ENCODE measurements at regions not wholly inside any gene's neighbourhood (a gene's known extent, or its start where the extent isn't known, plus 50 kb on each side); places are given as distances from the start of the nearest gene placed in this dataset.

- TF ChIP-seq POLR2A (IDR thresholded peaks at IDR 0.05; ENCODE audit: borderline replicate concordance, extremely low read depth, insufficient read depth, insufficient read length) (no peak), CTCF (IDR thresholded peaks at IDR 0.05 in 2 of 3, conservative IDR thresholded peaks at IDR 0.05 in 1 of 3; ENCODE audit: borderline replicate concordance in 1 of 3, insufficient read depth in 1 of 3, low read depth in 2 of 3, low read length in 2 of 3) (no peak), MAX (IDR thresholded peaks at IDR 0.05) (no peak), REST (IDR thresholded peaks at IDR 0.05; ENCODE audit: low read depth) (no peak), EZH2 (IDR thresholded peaks at IDR 0.05) (no peak), RAD21 (IDR thresholded peaks at IDR 0.05; ENCODE audit: low read depth) (no peak), YY1 (IDR thresholded peaks at IDR 0.05; ENCODE audit: extremely low read depth, insufficient replicate concordance, low read depth, low read length) (no peak)
Measured at GRCh38 chr10:32150532-32151101, 94.4 kb upstream of the KIF5B start.
